HG03571 (cell line): ENCODE measurements at regions not wholly inside any gene's neighbourhood (a gene's known extent, or its start where the extent isn't known, plus 50 kb on each side); places are given as distances from the start of the nearest gene placed in this dataset.
"Not testable (repeated sequence)": the region's sequence is repeated elsewhere in the genome, so short reads cannot be mapped to it uniquely, and the experiment has no call there.

ENCODE experiments used
- ATAC-seq: cut with Tn5 transposase; IDR thresholded peaks from one replicate; pipeline ENCODE4 v1.9.1; 2021; ENCODE audit not compliant: unreplicated experiment

GRCh38 chr2:43149482-43150107 is 76.8 kb downstream of the ZFP36L2 start:
- ATAC-seq = no peak

- no peak for ATAC-seq
Observed at GRCh38 chr2:43146083-43146482, 80.3 kb downstream of the ZFP36L2 start.

- no peak for ATAC-seq
Observed at GRCh38 chr2:43144263-43144662, 82.1 kb downstream of the ZFP36L2 start.

GRCh38 chr2:43143756-43144155 is 82.7 kb downstream of the ZFP36L2 start:
- ATAC-seq = no peak

- ATAC-seq = no peak
Observed at GRCh38 chr2:43142921-43143438, 83.4 kb downstream of the ZFP36L2 start.

- not testable (repeated sequence) for ATAC-seq
Observed at GRCh38 chr2:43141636-43142151, 84.7 kb downstream of the ZFP36L2 start.

GRCh38 chr2:43139996-43140621 is 86.3 kb downstream of the ZFP36L2 start:
- ATAC-seq = no peak

- ATAC-seq = no peak
Observed at GRCh38 chr2:43139501-43139900, 86.9 kb downstream of the ZFP36L2 start.

GRCh38 chr2:43138441-43138840 is 88.0 kb downstream of the ZFP36L2 start:
- ATAC-seq = no peak

- ATAC-seq = no peak
Observed at GRCh38 chr2:43136876-43137275, 89.5 kb downstream of the ZFP36L2 start.

GRCh38 chr2:43136011-43136799 is 90.2 kb downstream of the ZFP36L2 start:
- ATAC-seq = no peak

GRCh38 chr2:43135583-43135982 is 90.8 kb downstream of the ZFP36L2 start:
- ATAC-seq = no peak

GRCh38 chr2:43134571-43134889 is 91.9 kb downstream of the ZFP36L2 start:
- ATAC-seq = no peak

GRCh38 chr2:43133708-43134570 is 92.5 kb downstream of the ZFP36L2 start:
- ATAC-seq = no peak

- ATAC-seq = no peak
Observed at GRCh38 chr2:43133336-43133707, 93.1 kb downstream of the ZFP36L2 start.

GRCh38 chr2:43132683-43133301 is 93.6 kb downstream of the ZFP36L2 start:
- ATAC-seq = no peak

- no peak for ATAC-seq
Observed at GRCh38 chr2:43131890-43132682, 94.3 kb downstream of the ZFP36L2 start.

- ATAC-seq = no peak
Observed at GRCh38 chr2:43131051-43131889, 95.1 kb downstream of the ZFP36L2 start.

GRCh38 chr2:43130548-43130875 is 95.9 kb downstream of the ZFP36L2 start:
- no peak for ATAC-seq
